ENCODE measurements at regions not wholly inside any gene's neighbourhood (a gene's known extent, or its start where the extent isn't known, plus 50 kb on each side); places are given as distances from the start of the nearest gene placed in this dataset.

DNA sequence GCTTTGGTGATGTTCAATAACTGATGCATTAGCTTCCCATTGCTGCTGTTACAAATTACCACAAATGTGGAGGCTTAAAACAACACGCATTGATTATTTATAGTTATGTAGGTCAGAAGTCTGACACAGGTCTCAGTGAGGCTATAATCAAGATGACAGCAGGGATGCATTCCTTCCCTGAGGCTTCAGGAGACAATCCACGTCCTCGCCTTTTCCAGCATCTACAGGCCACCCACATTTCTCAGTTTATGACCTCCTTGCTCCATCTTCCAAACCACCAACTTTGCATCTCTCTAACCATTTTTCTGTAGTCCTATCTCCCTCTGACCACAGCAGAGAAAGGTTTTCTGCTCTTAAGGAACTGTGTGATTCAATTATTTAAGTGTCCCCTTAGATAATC, 92.5 kb downstream of the GASK1B start:
- Histone ChIP-seq H3K4me1 (ENCODE audit: control insufficient read depth, insufficient read depth, low read length) (no peaks in the 10 kb centered on the region), H3K79me2 (ENCODE audit: control insufficient read depth, insufficient read depth, low read length) (no peaks in the 10 kb centered on the region), H3K9me3 (replicated peaks; ENCODE audit: control insufficient read depth, insufficient read depth, low read length) (no peaks in the 10 kb centered on the region), H3K9ac (ENCODE audit: control insufficient read depth, insufficient read depth, low read length) (no peak overlapping the region), H2AFZ (ENCODE audit: control insufficient read depth, low read depth, low read length) (no peak overlapping the region), H3K4me3 (no peak overlapping the region), H3K4me2 (ENCODE audit: control insufficient read depth, insufficient read depth) (no peak overlapping the region), H3K36me3 (ENCODE audit: control insufficient read depth in 2 of 2, insufficient read depth in 2 of 2, low read length in 1 of 2) (no peaks in the 10 kb centered on the region), H3K27ac (ENCODE audit: control insufficient read depth, insufficient read depth) (no peak overlapping the region), H4K20me1 (ENCODE audit: control insufficient read depth, insufficient read depth) (no peaks in the 10 kb centered on the region), H3K27me3 (replicated peaks in 1 of 2; ENCODE audit: control insufficient read depth in 2 of 2, insufficient read depth in 2 of 2, low read length in 1 of 2) (no peaks in the 10 kb centered on the region)
- ATAC-seq: no peak
- SMC1A ChIA-PET (ENCODE audit: uncharacterized antibody, unreplicated experiment): no interaction called here
- POLR2A ChIA-PET: no interaction called here
- in situ Hi-C loops (cut with MboI) (no loop called here), intact Hi-C loops (cut with micrococcal nuclease; ENCODE audit: unreplicated experiment) (no loop called here)
- 24% methylated on average over 3 of the region's 3 CpGs for WGBS (ENCODE audit: insufficient coverage, insufficient replicate concordance, low lambda C conversion rate, missing lambda C conversion rate)
- RAD21 ChIA-PET (ENCODE audit: unreplicated experiment): no interaction called here
- DNase-seq (ENCODE audit: low read depth, low spot score): no peak
- FAIRE-seq: no peak
- no TSS peak for BruUV-seq (replicated peaks)
- TF ChIP-seq EED (IDR thresholded peaks at IDR 0.05; ENCODE audit: low read depth) (no peak), NFYB (IDR thresholded peaks at IDR 0.05; ENCODE audit: insufficient read depth, low read depth, low read length) (no peak), HDGF (IDR thresholded peaks at IDR 0.05) (no peak), YY1 (IDR thresholded peaks at IDR 0.05; ENCODE audit: low read depth, low read length) (no peak), BCL3 (IDR thresholded peaks at IDR 0.05; ENCODE audit: borderline replicate concordance, insufficient read depth, low read depth, low read length, poor library complexity, severe bottlenecking) (no peak), KAT2A (conservative IDR thresholded peaks at IDR 0.05; ENCODE audit: control insufficient read depth, low read depth, low read length) (no peak)
- CTCF ChIA-PET: no interaction called here

DNA sequence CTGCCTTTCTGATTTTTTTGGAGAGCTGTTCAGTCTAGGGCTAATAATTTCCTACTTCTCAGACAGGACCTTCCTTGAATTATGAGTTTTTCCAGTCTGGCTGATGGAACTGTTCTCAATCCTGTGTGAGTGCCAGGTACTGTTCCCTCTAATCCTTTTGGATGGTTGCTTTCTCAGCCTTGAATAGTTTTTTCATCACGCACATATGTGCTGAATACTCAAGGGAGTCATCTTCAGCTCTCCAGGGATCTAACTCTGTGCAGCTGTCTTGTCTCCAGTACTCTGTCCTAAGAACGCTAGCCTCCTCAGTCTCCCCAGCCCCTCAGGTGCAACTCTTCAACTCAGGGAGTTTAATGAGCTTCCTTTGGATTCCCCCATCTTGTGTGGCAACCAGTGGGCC, 93.2 kb downstream of the GASK1B start:
- SMC1A ChIA-PET (ENCODE audit: uncharacterized antibody, unreplicated experiment): no interaction called here
- H3K27ac ChIP-seq (ENCODE audit: control insufficient read depth, insufficient read depth): no peak overlapping the region
- intact Hi-C loops (cut with micrococcal nuclease; ENCODE audit: unreplicated experiment) (no loop called here), in situ Hi-C loops (cut with MboI) (no loop called here)
- no peak for TF ChIP-seq ZNF24 (IDR thresholded peaks at IDR 0.05)
- TF ChIP-seq DPF2 (IDR thresholded peaks at IDR 0.05): no peak
- no peak for TF ChIP-seq CEBPB (IDR thresholded peaks at IDR 0.05; ENCODE audit: borderline replicate concordance in 1 of 2, low read depth in 2 of 2, low read length in 2 of 2)
- no peak for TF ChIP-seq SPI1 (IDR thresholded peaks at IDR 0.05; ENCODE audit: borderline replicate concordance, insufficient read depth, low read depth, low read length)
- TF ChIP-seq LARP7 (IDR thresholded peaks at IDR 0.05): no peak
- TF ChIP-seq RELB (IDR thresholded peaks at IDR 0.05; ENCODE audit: low read depth): no peak
- H3K79me2 ChIP-seq (ENCODE audit: control insufficient read depth, insufficient read depth, low read length): no peaks in the 10 kb centered on the region
- FAIRE-seq (no peak), DNase-seq (ENCODE audit: low read depth, low spot score) (no peak), ATAC-seq (no peak)
- no peaks in the 10 kb centered on the region for H3K36me3 ChIP-seq (ENCODE audit: control insufficient read depth in 2 of 2, insufficient read depth in 2 of 2, low read length in 1 of 2)
- H3K4me3 ChIP-seq: no peak overlapping the region
- 32% methylated on average over 2 of the region's 2 CpGs for WGBS (ENCODE audit: insufficient coverage, insufficient replicate concordance, low lambda C conversion rate, missing lambda C conversion rate)
- H3K9ac ChIP-seq (ENCODE audit: control insufficient read depth, insufficient read depth, low read length): no peak overlapping the region
- RAD21 ChIA-PET (ENCODE audit: unreplicated experiment): no interaction called here
- H3K4me2 ChIP-seq (ENCODE audit: control insufficient read depth, insufficient read depth): no peak overlapping the region
- H3K4me1 ChIP-seq (ENCODE audit: control insufficient read depth, insufficient read depth, low read length): no peaks in the 10 kb centered on the region
- H3K27me3 ChIP-seq (replicated peaks in 1 of 2; ENCODE audit: control insufficient read depth in 2 of 2, insufficient read depth in 2 of 2, low read length in 1 of 2): no peaks in the 10 kb centered on the region
- CTCF ChIA-PET: no interaction called here
- H2AFZ ChIP-seq (ENCODE audit: control insufficient read depth, low read depth, low read length): no peak overlapping the region
- H3K9me3 ChIP-seq (replicated peaks; ENCODE audit: control insufficient read depth, insufficient read depth, low read length): no peaks in the 10 kb centered on the region
- POLR2A ChIA-PET: no interaction called here
- H4K20me1 ChIP-seq (ENCODE audit: control insufficient read depth, insufficient read depth): no peaks in the 10 kb centered on the region
- BruUV-seq (replicated peaks): no TSS peak
